Activated CD4-positive, alpha-beta memory T cell treated with anti-CD3 and anti-CD28 coated beads for 36 hours (primary cell): ENCODE measurements at regions not wholly inside any gene's neighbourhood (a gene's known extent, or its start where the extent isn't known, plus 50 kb on each side); places are given as distances from the start of the nearest gene placed in this dataset.

ENCODE experiments used
- CTCF ChIA-PET: fragments of 350-600 bp; sonication (Branson Sonifier 250); formaldehyde crosslinking; loops from one replicate; lab custom pipeline; 2021; ENCODE audit warnings: antibody characterized with exemption, inconsistent platforms; lab: Charles Lee
- POLR2A ChIA-PET: fragments of 350-600 bp; sonication (Branson Sonifier 250); formaldehyde crosslinking; loops from one replicate; lab custom pipeline; 2021; ENCODE audit warnings: antibody characterized with exemption; lab: Charles Lee
- DNase-seq: peaks from one replicate; pipeline ENCODE4 v3.0.0-alpha.2; 2020
- H3K27ac Mint-ChIP-seq: one replicate; pipeline ENCODE4 v1.8.0; 2021; ENCODE audit warnings: mixed read lengths
- H3K27me3 Mint-ChIP-seq: one replicate; pipeline ENCODE4 v1.8.0; 2021; ENCODE audit warnings: mixed read lengths
- H3K36me3 Mint-ChIP-seq: one replicate; pipeline ENCODE4 v1.8.0; 2021; ENCODE audit warnings: mixed read lengths
- H3K4me1 Mint-ChIP-seq: one replicate; pipeline ENCODE4 v1.8.0; 2021; ENCODE audit warnings: low read depth, mixed read lengths
- H3K4me3 Mint-ChIP-seq: one replicate; pipeline ENCODE4 v1.8.0; 2021; ENCODE audit warnings: mild to moderate bottlenecking, mixed read lengths
- H3K9me3 Mint-ChIP-seq: one replicate; pipeline ENCODE4 v1.8.0; 2021; ENCODE audit warnings: mixed read lengths
- intact Hi-C: fragments of 100-400 bp; cut with micrococcal nuclease; formaldehyde crosslinking; loops from one replicate; pipeline ENCODE4 v1.15.1; 2023

DNA sequence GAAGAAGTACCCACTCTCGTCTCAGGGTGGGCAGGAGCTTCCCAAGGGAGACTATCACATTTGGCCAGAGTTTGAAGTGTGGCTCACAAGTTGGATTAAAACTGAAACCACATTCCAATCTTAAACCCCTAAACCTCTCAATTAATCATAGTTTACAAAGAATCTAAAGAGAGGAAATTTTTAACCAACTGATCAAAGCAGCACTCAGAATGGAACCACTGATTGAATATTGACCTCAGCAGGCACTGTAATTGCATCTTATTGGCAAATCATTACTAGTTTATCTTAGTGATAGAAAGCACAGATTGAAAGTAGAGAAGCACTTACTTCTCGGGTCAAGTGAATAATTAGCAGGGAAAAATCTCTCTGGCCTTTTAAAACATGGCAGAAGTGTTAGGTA is 491.6 kb downstream of the TOX3 start:
- Mint-ChIP-seq H3K27ac (no peak overlapping the region), H3K4me3 (no peak overlapping the region), H3K9me3 (peaks cover 8% of the 10 kb centered on the region), H3K4me1 (no peaks in the 10 kb centered on the region), H3K36me3 (no peaks in the 10 kb centered on the region), H3K27me3 (no peaks in the 10 kb centered on the region)
- POLR2A ChIA-PET = no interaction called here
- intact Hi-C loops = no loop called here
- no peak for DNase-seq
- CTCF ChIA-PET = no interaction called here

GRCh38 chr16:52054326-52054725 is 492.6 kb downstream of the TOX3 start:
- H3K9me3 Mint-ChIP-seq = peaks cover 11% of the 10 kb centered on the region
- no peak overlapping the region for H3K27ac Mint-ChIP-seq
- POLR2A ChIA-PET = no interaction called here
- H3K4me3 Mint-ChIP-seq = no peak overlapping the region
- CTCF ChIA-PET = no interaction called here
- H3K27me3 Mint-ChIP-seq = no peaks in the 10 kb centered on the region
- DNase-seq = no peak
- no peaks in the 10 kb centered on the region for H3K36me3 Mint-ChIP-seq
- H3K4me1 Mint-ChIP-seq = no peaks in the 10 kb centered on the region
- intact Hi-C loops = no loop called here

DNA sequence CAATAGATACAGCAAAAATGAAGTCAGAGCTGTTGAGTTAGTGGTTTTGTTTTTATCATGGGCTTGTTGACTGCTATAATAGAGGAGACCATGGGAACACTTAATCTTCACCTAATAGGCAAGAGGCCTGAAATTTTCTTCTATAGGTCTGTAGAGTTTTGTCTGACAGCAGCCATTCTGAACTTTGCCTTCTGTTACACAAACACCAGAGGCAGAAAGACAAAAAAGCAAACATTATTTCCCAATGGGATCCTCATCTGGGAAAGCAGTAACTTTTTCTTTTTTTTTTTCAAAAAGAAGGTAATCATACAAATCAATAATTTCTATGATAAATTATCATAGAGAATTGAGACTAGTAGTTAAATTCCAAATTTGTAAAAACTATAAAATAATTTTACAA is 494.1 kb downstream of the TOX3 start:
- ChIA-PET CTCF (no interaction called here), POLR2A (no interaction called here)
- H3K9me3 Mint-ChIP-seq = peaks cover 11% of the 10 kb centered on the region
- no peaks in the 10 kb centered on the region for H3K27me3 Mint-ChIP-seq
- intact Hi-C loops = no loop called here
- no peak for DNase-seq
- no peaks in the 10 kb centered on the region for H3K36me3 Mint-ChIP-seq
- H3K27ac Mint-ChIP-seq = no peak overlapping the region
- H3K4me1 Mint-ChIP-seq = no peaks in the 10 kb centered on the region
- H3K4me3 Mint-ChIP-seq = no peak overlapping the region

GRCh38 chr16:52051414-52052172 is 495.4 kb downstream of the TOX3 start:
- Mint-ChIP-seq H3K4me3 (no peak overlapping the region), H3K27ac (no peak overlapping the region), H3K36me3 (no peaks in the 10 kb centered on the region), H3K9me3 (peaks cover 15% of the 10 kb centered on the region), H3K4me1 (no peaks in the 10 kb centered on the region), H3K27me3 (no peaks in the 10 kb centered on the region)
- POLR2A ChIA-PET = no interaction called here
- no peak for DNase-seq
- CTCF ChIA-PET = no interaction called here
- intact Hi-C loops = no loop called here

DNA sequence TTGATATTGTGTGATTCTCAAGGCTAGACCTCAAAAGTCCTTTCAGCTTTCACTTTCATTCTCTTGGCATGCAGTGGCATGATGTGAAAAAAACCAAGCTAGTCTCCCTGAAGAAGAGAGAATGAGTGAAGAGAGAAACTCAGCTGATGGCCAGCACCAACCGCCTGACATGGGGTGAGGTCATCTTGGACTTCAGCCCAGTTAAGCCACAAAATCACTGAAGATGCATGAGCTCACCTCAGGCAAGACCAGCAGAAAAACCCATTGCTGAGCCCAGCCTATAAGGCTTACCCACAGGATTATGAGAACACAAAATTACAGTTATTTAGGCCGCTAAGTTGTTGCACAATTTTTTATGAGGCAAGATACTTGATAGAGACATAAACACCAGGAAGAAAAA is 496.5 kb downstream of the TOX3 start:
- POLR2A ChIA-PET = no interaction called here
- Mint-ChIP-seq H3K27me3 (no peaks in the 10 kb centered on the region), H3K36me3 (no peaks in the 10 kb centered on the region), H3K27ac (no peak overlapping the region), H3K9me3 (peaks cover 19% of the 10 kb centered on the region), H3K4me1 (no peaks in the 10 kb centered on the region), H3K4me3 (no peak overlapping the region)
- CTCF ChIA-PET = no interaction called here
- DNase-seq = no peak
- intact Hi-C loops = no loop called here

GRCh38 chr16:52035436-52035835 is 511.5 kb downstream of the TOX3 start:
- peaks cover 8% of the 10 kb centered on the region for H3K9me3 Mint-ChIP-seq

GRCh38 chr16:52034830-52035229 is 512.1 kb downstream of the TOX3 start:
- H3K27ac Mint-ChIP-seq = no peak overlapping the region
- peaks cover 8% of the 10 kb centered on the region for H3K9me3 Mint-ChIP-seq
- no peak overlapping the region for H3K4me3 Mint-ChIP-seq
- POLR2A ChIA-PET = no interaction called here
- CTCF ChIA-PET = no interaction called here
- intact Hi-C loops = no loop called here
- no peaks in the 10 kb centered on the region for H3K27me3 Mint-ChIP-seq
- no peaks in the 10 kb centered on the region for H3K4me1 Mint-ChIP-seq
- H3K36me3 Mint-ChIP-seq = no peaks in the 10 kb centered on the region
- DNase-seq = no peak

More at GRCh38 chr16:52035436-52035835, 511.5 kb downstream of the TOX3 start:
- no peaks in the 10 kb centered on the region for H3K4me1 Mint-ChIP-seq
- intact Hi-C loops = no loop called here
- no peak overlapping the region for H3K27ac Mint-ChIP-seq
- ChIA-PET POLR2A (no interaction called here), CTCF (no interaction called here)
- DNase-seq = no peak
- no peaks in the 10 kb centered on the region for H3K36me3 Mint-ChIP-seq
- no peaks in the 10 kb centered on the region for H3K27me3 Mint-ChIP-seq
- no peak overlapping the region for H3K4me3 Mint-ChIP-seq

DNA sequence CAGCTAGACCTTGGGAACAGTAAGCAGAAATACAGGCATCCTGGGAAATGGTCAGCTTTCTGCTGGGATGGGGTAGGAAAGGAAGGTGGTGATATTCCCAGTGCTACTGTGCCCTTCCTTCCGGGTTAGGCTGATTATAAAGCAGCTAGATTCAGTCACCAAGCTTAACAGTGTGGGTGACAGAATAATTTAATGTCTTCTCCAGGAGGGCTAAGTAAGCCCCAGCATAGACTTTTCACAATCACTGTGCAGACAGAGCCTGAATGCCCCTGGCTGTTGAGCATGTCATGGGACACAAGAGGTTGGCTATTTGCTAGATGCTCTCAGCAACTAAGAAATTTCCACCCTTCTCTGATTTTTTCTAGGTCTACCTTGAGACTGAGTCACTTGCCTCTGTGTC is 513.0 kb downstream of the TOX3 start:
- intact Hi-C loops = no loop called here
- no peaks in the 10 kb centered on the region for H3K36me3 Mint-ChIP-seq
- H3K9me3 Mint-ChIP-seq = peaks cover 8% of the 10 kb centered on the region
- H3K4me3 Mint-ChIP-seq = no peak overlapping the region
- no peak for DNase-seq
- H3K4me1 Mint-ChIP-seq = no peaks in the 10 kb centered on the region
- POLR2A ChIA-PET = no interaction called here
- H3K27ac Mint-ChIP-seq = no peak overlapping the region
- CTCF ChIA-PET = no interaction called here
- H3K27me3 Mint-ChIP-seq = no peaks in the 10 kb centered on the region

- Mint-ChIP-seq H3K27ac (no peak overlapping the region), H3K36me3 (no peaks in the 10 kb centered on the region), H3K4me3 (no peak overlapping the region), H3K9me3 (peaks cover 11% of the 10 kb centered on the region), H3K27me3 (no peaks in the 10 kb centered on the region), H3K4me1 (no peaks in the 10 kb centered on the region)
- POLR2A ChIA-PET = no interaction called here
- DNase-seq = no peak
- CTCF ChIA-PET = no interaction called here
- intact Hi-C loops = no loop called here
Measured at GRCh38 chr16:52022980-52023379, 524.0 kb downstream of the TOX3 start.

DNA sequence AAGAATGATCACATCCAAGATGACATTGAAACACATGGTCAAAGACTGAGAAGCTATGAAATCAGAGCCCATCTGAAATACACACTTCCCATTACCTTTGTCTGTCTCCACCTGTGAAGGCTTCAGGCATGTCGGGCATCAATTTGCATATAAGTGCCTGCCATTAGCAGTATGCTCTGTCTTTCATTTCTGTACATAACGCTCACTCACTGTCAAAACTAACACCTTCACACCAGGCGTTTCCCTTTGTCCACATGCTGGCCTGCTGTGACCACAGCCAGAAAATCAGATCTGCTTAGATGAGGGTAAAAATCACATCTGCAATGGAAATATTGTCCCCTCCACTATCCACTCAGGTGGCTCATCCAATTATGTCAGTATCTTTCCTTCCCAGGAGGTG is 524.8 kb downstream of the TOX3 start:
- intact Hi-C loops = no loop called here
- Mint-ChIP-seq H3K9me3 (peaks cover 11% of the 10 kb centered on the region), H3K27ac (no peak overlapping the region), H3K27me3 (no peaks in the 10 kb centered on the region), H3K4me3 (no peak overlapping the region), H3K36me3 (no peaks in the 10 kb centered on the region), H3K4me1 (no peaks in the 10 kb centered on the region)
- CTCF ChIA-PET = no interaction called here
- DNase-seq = no peak
- POLR2A ChIA-PET = no interaction called here

DNA sequence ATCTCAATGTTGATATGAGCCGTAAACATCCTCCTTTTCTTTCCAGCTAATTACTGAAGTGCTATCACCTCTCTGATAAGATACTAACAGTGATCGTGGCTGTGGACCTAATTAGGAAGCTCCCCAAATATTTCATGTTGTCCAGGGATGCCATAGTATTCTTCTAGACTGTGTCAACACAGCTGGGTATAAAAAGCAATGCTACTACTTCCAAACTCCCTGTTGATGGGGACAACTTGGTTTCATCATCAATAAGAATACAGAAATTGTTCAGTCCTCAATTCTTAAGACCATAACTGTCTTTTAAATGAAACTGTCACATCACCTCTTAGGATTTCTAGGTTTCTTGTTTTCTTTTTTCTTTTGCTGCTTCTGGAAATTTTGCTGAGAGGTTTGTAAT is 530.6 kb downstream of the TOX3 start:
- no peaks in the 10 kb centered on the region for H3K27me3 Mint-ChIP-seq
- no peak for DNase-seq
- H3K4me3 Mint-ChIP-seq = no peak overlapping the region
- peaks cover 26% of the 10 kb centered on the region for H3K9me3 Mint-ChIP-seq
- CTCF ChIA-PET = interaction anchor here (0.5 kb wide), 1 partner anchor 774 kb away, joined by 3 read pairs; no protein-coding TSS in a partner anchor
- intact Hi-C loops = no loop called here
- POLR2A ChIA-PET = no interaction called here
- H3K27ac Mint-ChIP-seq = no peak overlapping the region
- no peaks in the 10 kb centered on the region for H3K36me3 Mint-ChIP-seq
- H3K4me1 Mint-ChIP-seq = no peaks in the 10 kb centered on the region

- intact Hi-C loops = no loop called here
- Mint-ChIP-seq H3K27ac (no peak overlapping the region), H3K9me3 (peaks cover 8% of the 10 kb centered on the region), H3K4me3 (no peak overlapping the region), H3K4me1 (no peaks in the 10 kb centered on the region), H3K36me3 (no peaks in the 10 kb centered on the region), H3K27me3 (no peaks in the 10 kb centered on the region)
- no peak for DNase-seq
- POLR2A ChIA-PET = no interaction called here
- CTCF ChIA-PET = no interaction called here
Measured at GRCh38 chr16:52005551-52005950, 541.4 kb downstream of the TOX3 start.

DNA sequence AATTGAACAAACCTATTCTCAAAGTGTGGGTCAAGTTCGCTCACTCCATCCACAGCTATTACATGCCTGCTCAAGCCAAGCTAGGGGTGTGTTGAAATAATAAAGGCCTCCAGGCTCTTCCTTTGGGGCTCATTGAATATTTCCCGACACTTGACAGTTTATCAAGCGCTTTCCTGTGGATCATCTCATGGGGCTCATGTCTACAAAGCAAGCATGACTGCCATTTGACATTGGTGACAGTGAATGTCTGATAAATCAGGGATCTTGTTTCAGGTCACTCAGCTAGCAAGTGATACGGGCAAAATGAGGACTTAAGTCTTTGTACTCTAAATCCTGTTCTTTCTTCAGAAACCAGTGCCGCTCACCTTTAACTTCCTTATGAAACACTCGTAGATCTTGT is 542.6 kb downstream of the TOX3 start:
- no peaks in the 10 kb centered on the region for H3K4me1 Mint-ChIP-seq
- intact Hi-C loops = no loop called here
- H3K36me3 Mint-ChIP-seq = no peaks in the 10 kb centered on the region
- no peak overlapping the region for H3K4me3 Mint-ChIP-seq
- H3K9me3 Mint-ChIP-seq = peaks cover 10% of the 10 kb centered on the region
- CTCF ChIA-PET = no interaction called here
- no peaks in the 10 kb centered on the region for H3K27me3 Mint-ChIP-seq
- no peak overlapping the region for H3K27ac Mint-ChIP-seq
- POLR2A ChIA-PET = no interaction called here
- no peak for DNase-seq
